ENCODE measurements at regions not wholly inside any gene's neighbourhood (a gene's known extent, or its start where the extent isn't known, plus 50 kb on each side); places are given as distances from the start of the nearest gene placed in this dataset.
"Not testable (repeated sequence)": the region's sequence is repeated elsewhere in the genome, so short reads cannot be mapped to it uniquely, and the experiment has no call there.

DNA sequence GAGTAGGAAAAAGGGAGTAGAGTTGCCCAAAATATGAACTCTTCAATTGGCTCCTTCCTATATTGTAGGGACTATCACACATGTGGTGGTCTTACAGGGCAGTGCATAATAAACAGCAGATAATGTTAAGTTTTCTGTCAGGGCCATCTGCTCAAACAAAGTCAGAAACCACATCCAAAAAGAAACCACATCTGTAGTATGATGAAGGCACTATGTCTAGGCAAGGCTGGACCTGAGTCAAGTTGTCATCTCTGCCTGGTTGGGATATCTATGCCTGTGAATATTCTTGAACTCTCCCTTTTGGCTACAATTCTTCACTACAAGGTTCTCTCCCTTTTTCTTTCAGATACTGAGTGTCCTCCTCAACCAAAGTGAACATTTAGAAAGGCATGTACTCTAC is 109.4 kb upstream of the C1GALT1C1 start:
- no peak overlapping the region for H3K27ac ChIP-seq
- no peaks in the 10 kb centered on the region for H3K9me3 ChIP-seq (ENCODE audit: low read depth)
- H3K27me3 ChIP-seq: no peaks in the 10 kb centered on the region
- no peak overlapping the region for H3K4me3 ChIP-seq
- no peaks in the 10 kb centered on the region for H3K4me1 ChIP-seq (ENCODE audit: low read depth)
- H3K36me3 ChIP-seq: no peaks in the 10 kb centered on the region
- DNase-seq (ENCODE audit: low read depth in 1 of 2, low spot score in 1 of 2): no peak
- TF ChIP-seq, protein P1, sequence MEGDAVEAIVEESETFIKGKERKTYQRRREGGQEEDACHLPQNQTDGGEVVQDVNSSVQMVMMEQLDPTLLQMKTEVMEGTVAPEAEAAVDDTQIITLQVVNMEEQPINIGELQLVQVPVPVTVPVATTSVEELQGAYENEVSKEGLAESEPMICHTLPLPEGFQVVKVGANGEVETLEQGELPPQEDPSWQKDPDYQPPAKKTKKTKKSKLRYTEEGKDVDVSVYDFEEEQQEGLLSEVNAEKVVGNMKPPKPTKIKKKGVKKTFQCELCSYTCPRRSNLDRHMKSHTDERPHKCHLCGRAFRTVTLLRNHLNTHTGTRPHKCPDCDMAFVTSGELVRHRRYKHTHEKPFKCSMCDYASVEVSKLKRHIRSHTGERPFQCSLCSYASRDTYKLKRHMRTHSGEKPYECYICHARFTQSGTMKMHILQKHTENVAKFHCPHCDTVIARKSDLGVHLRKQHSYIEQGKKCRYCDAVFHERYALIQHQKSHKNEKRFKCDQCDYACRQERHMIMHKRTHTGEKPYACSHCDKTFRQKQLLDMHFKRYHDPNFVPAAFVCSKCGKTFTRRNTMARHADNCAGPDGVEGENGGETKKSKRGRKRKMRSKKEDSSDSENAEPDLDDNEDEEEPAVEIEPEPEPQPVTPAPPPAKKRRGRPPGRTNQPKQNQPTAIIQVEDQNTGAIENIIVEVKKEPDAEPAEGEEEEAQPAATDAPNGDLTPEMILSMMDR (IDR thresholded peaks at IDR 0.05; ENCODE audit: low read depth, low read length): no peak

GRCh38 chrX:120736989-120737388 is 107.1 kb upstream of the C1GALT1C1 start:
- TF ChIP-seq, protein P1 (IDR thresholded peaks at IDR 0.05; ENCODE audit: low read depth, low read length): no peak
- Histone ChIP-seq H3K4me1 (ENCODE audit: low read depth) (no peaks in the 10 kb centered on the region), H3K27me3 (no peaks in the 10 kb centered on the region), H3K4me3 (no peak overlapping the region), H3K27ac (no peak overlapping the region), H3K9me3 (ENCODE audit: low read depth) (no peaks in the 10 kb centered on the region), H3K36me3 (no peaks in the 10 kb centered on the region)
- no peak for DNase-seq (ENCODE audit: low read depth in 1 of 2, low spot score in 1 of 2)

GRCh38 chrX:120735966-120736365 is 106.1 kb upstream of the C1GALT1C1 start:
- Histone ChIP-seq H3K9me3 (ENCODE audit: low read depth) (no peaks in the 10 kb centered on the region), H3K36me3 (no peaks in the 10 kb centered on the region), H3K27me3 (no peaks in the 10 kb centered on the region), H3K4me3 (no peak overlapping the region), H3K27ac (no peak overlapping the region), H3K4me1 (ENCODE audit: low read depth) (no peaks in the 10 kb centered on the region)
- no peak for DNase-seq (ENCODE audit: low read depth in 1 of 2, low spot score in 1 of 2)
- TF ChIP-seq, protein P1 (IDR thresholded peaks at IDR 0.05; ENCODE audit: low read depth, low read length): no peak

- H3K27me3 ChIP-seq: no peaks in the 10 kb centered on the region
- H3K36me3 ChIP-seq: no peaks in the 10 kb centered on the region
- no peaks in the 10 kb centered on the region for H3K4me1 ChIP-seq (ENCODE audit: low read depth)
- no peak overlapping the region for H3K27ac ChIP-seq
- DNase-seq (ENCODE audit: low read depth in 1 of 2, low spot score in 1 of 2): no peak
- TF ChIP-seq, protein P1 (IDR thresholded peaks at IDR 0.05; ENCODE audit: low read depth, low read length): no peak
- no peak overlapping the region for H3K4me3 ChIP-seq
- no peaks in the 10 kb centered on the region for H3K9me3 ChIP-seq (ENCODE audit: low read depth)
Observed at GRCh38 chrX:120732879-120733278, 103.0 kb upstream of the C1GALT1C1 start.

DNA sequence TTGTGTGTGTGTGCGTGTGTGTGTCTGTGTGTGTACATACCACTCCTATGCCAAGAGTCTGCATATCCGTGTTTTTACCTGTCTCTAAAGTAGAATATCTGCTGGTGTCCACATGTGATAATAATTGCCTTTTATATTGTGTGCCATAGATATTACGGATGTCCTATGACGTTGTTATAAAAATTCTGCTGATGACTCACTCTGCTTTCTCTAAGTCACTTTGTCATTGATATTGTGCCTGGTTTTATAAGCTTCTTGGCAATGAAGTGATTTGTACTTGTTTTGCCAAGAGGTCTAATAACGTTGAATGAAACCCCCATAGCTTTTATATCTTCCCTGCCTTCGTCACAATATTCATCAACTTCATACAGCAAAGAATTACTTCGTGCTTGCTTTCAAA is 102.6 kb upstream of the C1GALT1C1 start:
- Histone ChIP-seq H3K4me3 (no peak overlapping the region), H3K27ac (no peak overlapping the region), H3K36me3 (no peaks in the 10 kb centered on the region), H3K4me1 (ENCODE audit: low read depth) (no peaks in the 10 kb centered on the region), H3K9me3 (ENCODE audit: low read depth) (no peaks in the 10 kb centered on the region), H3K27me3 (no peaks in the 10 kb centered on the region)
- DNase-seq (ENCODE audit: low read depth in 1 of 2, low spot score in 1 of 2): no peak
- TF ChIP-seq, protein P1 (IDR thresholded peaks at IDR 0.05; ENCODE audit: low read depth, low read length): no peak

DNA sequence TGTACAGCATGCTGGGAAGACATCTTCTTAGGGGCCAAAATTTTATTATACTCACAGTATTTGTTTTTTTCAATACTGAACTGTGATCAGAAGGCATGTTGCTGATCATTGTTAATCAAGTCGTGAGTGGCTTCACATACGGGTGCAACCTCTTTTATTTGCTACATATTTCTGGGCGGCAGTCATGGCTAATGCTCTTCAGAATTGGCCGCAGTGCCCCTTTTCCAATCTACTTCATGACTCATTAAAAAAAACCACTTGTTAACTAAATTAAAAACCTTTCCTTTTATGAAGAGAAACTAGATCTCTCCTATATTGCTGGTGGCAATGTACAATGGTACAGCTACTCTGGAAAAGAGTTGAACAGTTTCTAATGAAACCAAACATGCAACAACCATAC is 101.5 kb upstream of the C1GALT1C1 start:
- Histone ChIP-seq H3K36me3 (no peaks in the 10 kb centered on the region), H3K27me3 (no peaks in the 10 kb centered on the region), H3K4me1 (ENCODE audit: low read depth) (no peaks in the 10 kb centered on the region), H3K9me3 (ENCODE audit: low read depth) (no peaks in the 10 kb centered on the region), H3K4me3 (no peak overlapping the region), H3K27ac (no peak overlapping the region)
- DNase-seq (ENCODE audit: low read depth in 1 of 2, low spot score in 1 of 2): no peak
- TF ChIP-seq, protein P1 (IDR thresholded peaks at IDR 0.05; ENCODE audit: low read depth, low read length): no peak

DNA sequence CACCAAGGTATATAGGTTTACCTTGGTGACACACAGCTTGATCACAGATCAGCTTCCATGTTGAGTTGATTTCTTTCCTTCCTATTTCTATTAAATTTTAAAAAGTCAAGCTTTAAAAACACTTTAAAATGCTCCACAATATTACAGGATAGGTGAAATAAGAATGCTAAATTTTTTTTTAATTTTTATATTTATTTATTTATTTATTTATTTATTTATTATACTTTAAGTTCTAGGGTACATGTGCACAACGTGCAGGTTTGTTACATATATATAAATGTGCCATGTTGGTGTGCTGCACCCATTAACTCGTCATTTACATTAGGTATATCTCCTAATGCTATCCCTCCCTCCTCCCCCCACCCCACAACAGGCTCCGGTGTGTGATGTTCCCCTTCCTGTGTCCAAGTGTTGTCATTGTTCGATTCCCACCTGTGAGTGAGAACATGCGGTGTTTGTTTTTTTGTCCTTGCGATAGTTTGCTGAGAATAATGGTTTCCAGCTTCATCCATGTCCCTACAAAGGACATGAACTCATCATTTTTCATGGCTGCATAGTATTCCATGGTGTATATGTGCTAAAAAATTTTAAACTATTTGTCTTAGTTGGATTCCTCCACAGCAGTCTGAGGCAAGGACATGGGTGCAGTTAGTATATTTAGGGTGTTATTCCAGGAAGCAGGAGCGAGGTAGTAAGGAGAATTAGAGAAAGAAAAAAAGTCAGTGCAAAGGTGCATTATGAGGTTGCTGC is 99.8 kb upstream of the C1GALT1C1 start:
- H3K4me3 ChIP-seq; H3K9me3 ChIP-seq (ENCODE audit: low read depth): not testable (repeated sequence)

More for the DNA sequence above, 99.8 kb upstream of the C1GALT1C1 start:
- not testable (repeated sequence) for H3K36me3 ChIP-seq; H3K27ac ChIP-seq; DNase-seq (ENCODE audit: low read depth in 1 of 2, low spot score in 1 of 2); H3K27me3 ChIP-seq; H3K4me1 ChIP-seq (ENCODE audit: low read depth)
